Central memory CD8-positive, alpha-beta T cell (primary cell): ENCODE measurements at regions not wholly inside any gene's neighbourhood (a gene's known extent, or its start where the extent isn't known, plus 50 kb on each side); places are given as distances from the start of the nearest gene placed in this dataset.
"Not testable (repeated sequence)": the region's sequence is repeated elsewhere in the genome, so short reads cannot be mapped to it uniquely, and the experiment has no call there.

Experiments
- ATAC-seq: fragments of 150-1000 bp; cut with Tn5 transposase; replicated peaks from 2 replicates; pipeline ENCODE4 v1.10.0; 2022; ENCODE audit warnings: mild to moderate bottlenecking, moderate FRiP score, moderate number of reproducible peaks; ENCODE audit not compliant: poor library complexity, severe bottlenecking; ENCODE audit errors: extremely low read depth
- DNase-seq, 2 donors: peaks; one replicate each; pipeline ENCODE4 v3.0.0; 2021; ENCODE audit warnings: low spot score in 2 of 2
- H3K27ac Mint-ChIP-seq: one replicate; pipeline ENCODE4 v1.8.0; 2022; ENCODE audit warnings: low read depth, mild to moderate bottlenecking, moderate library complexity, mixed read lengths
- H3K27me3 Mint-ChIP-seq: one replicate; pipeline ENCODE4 v1.8.0; 2022; ENCODE audit warnings: mixed read lengths
- H3K36me3 Mint-ChIP-seq: one replicate; pipeline ENCODE4 v1.8.0; 2022; ENCODE audit warnings: mild to moderate bottlenecking, moderate library complexity, mixed read lengths; ENCODE audit not compliant: insufficient read depth
- H3K4me1 Mint-ChIP-seq: one replicate; pipeline ENCODE4 v1.8.0; 2022; ENCODE audit warnings: mixed read lengths
- H3K4me3 Mint-ChIP-seq: one replicate; pipeline ENCODE4 v1.8.0; 2022; ENCODE audit warnings: mild to moderate bottlenecking, moderate library complexity, mixed read lengths
- H3K9me3 Mint-ChIP-seq: one replicate; pipeline ENCODE4 v1.8.0; 2022; ENCODE audit warnings: mixed read lengths

- Mint-ChIP-seq H3K27ac (no peak overlapping the region), H3K27me3 (no peaks in the 10 kb centered on the region), H3K4me3 (no peak overlapping the region), H3K9me3 (peaks cover 21% of the 10 kb centered on the region), H3K36me3 (no peaks in the 10 kb centered on the region), H3K4me1 (no peaks in the 10 kb centered on the region)
- no peak for DNase-seq
- ATAC-seq, result no peak
Measured at GRCh38 chr5:25190521-25191000, 545.8 kb upstream of the CDH10 start.

- Mint-ChIP-seq H3K4me3 (no peak overlapping the region), H3K9me3 (peaks cover 46% of the 10 kb centered on the region), H3K36me3 (no peaks in the 10 kb centered on the region)
Measured at GRCh38 chr5:25181249-25181648, 536.5 kb upstream of the CDH10 start.

GRCh38 chr5:25162616-25163015 lies 517.8 kb upstream of the CDH10 start:
- not testable (repeated sequence) for H3K4me3 Mint-ChIP-seq, H3K4me1 Mint-ChIP-seq, H3K27me3 Mint-ChIP-seq, ATAC-seq, DNase-seq, H3K27ac Mint-ChIP-seq, H3K9me3 Mint-ChIP-seq, H3K36me3 Mint-ChIP-seq

More at GRCh38 chr5:25181249-25181648, 536.5 kb upstream of the CDH10 start:
- H3K27ac Mint-ChIP-seq, result no peak overlapping the region
- DNase-seq (no peak), ATAC-seq (no peak)
- no peaks in the 10 kb centered on the region for H3K4me1 Mint-ChIP-seq
- no peaks in the 10 kb centered on the region for H3K27me3 Mint-ChIP-seq

- H3K36me3 Mint-ChIP-seq, result peaks cover 2% of the 10 kb centered on the region
- no peak for DNase-seq
- no peak overlapping the region for H3K27ac Mint-ChIP-seq
- no peaks in the 10 kb centered on the region for H3K4me1 Mint-ChIP-seq
- H3K9me3 Mint-ChIP-seq, result peaks cover 8% of the 10 kb centered on the region
- ATAC-seq, result no peak
- no peak overlapping the region for H3K4me3 Mint-ChIP-seq
- H3K27me3 Mint-ChIP-seq, result no peaks in the 10 kb centered on the region
Measured at GRCh38 chr5:25160891-25161290, 516.1 kb upstream of the CDH10 start.

- Mint-ChIP-seq H3K4me1 (no peaks in the 10 kb centered on the region), H3K27ac (no peak overlapping the region), H3K36me3 (no peaks in the 10 kb centered on the region), H3K4me3 (no peak overlapping the region), H3K27me3 (no peaks in the 10 kb centered on the region), H3K9me3 (peaks cover 12% of the 10 kb centered on the region)
- no peak for DNase-seq
- no peak for ATAC-seq
Measured at GRCh38 chr5:25150819-25151218, 506.0 kb upstream of the CDH10 start.

GRCh38 chr5:25128606-25129005 lies 483.8 kb upstream of the CDH10 start:
- no peaks in the 10 kb centered on the region for H3K27me3 Mint-ChIP-seq
- H3K36me3 Mint-ChIP-seq, result peaks cover 2% of the 10 kb centered on the region

GRCh38 chr5:25119650-25120049 lies 474.9 kb upstream of the CDH10 start:
- Mint-ChIP-seq H3K36me3 (no peaks in the 10 kb centered on the region), H3K4me3 (no peak overlapping the region), H3K27me3 (no peaks in the 10 kb centered on the region), H3K9me3 (peaks cover 6% of the 10 kb centered on the region), H3K27ac (no peak overlapping the region), H3K4me1 (no peaks in the 10 kb centered on the region)
- no peak for DNase-seq
- ATAC-seq, result no peak

More at GRCh38 chr5:25128606-25129005, 483.8 kb upstream of the CDH10 start:
- DNase-seq, result no peak
- Mint-ChIP-seq H3K4me3 (no peak overlapping the region), H3K9me3 (peaks cover 32% of the 10 kb centered on the region), H3K4me1 (no peaks in the 10 kb centered on the region), H3K27ac (no peak overlapping the region)
- ATAC-seq, result no peak

- Mint-ChIP-seq H3K4me3 (no peak overlapping the region), H3K4me1 (no peaks in the 10 kb centered on the region), H3K36me3 (no peaks in the 10 kb centered on the region), H3K9me3 (peaks cover 26% of the 10 kb centered on the region), H3K27me3 (no peaks in the 10 kb centered on the region), H3K27ac (no peak overlapping the region)
- ATAC-seq, result no peak
- no peak for DNase-seq
Measured at GRCh38 chr5:25107853-25108252, 463.1 kb upstream of the CDH10 start.

GRCh38 chr5:25099538-25099937 lies 454.8 kb upstream of the CDH10 start:
- Mint-ChIP-seq H3K27me3 (no peaks in the 10 kb centered on the region), H3K27ac (no peak overlapping the region), H3K36me3 (no peaks in the 10 kb centered on the region), H3K4me1 (no peaks in the 10 kb centered on the region), H3K9me3 (peaks cover 27% of the 10 kb centered on the region), H3K4me3 (no peak overlapping the region)
- DNase-seq (no peak), ATAC-seq (no peak)

- Mint-ChIP-seq H3K36me3 (no peaks in the 10 kb centered on the region), H3K4me3 (no peak overlapping the region), H3K27ac (no peak overlapping the region), H3K4me1 (no peaks in the 10 kb centered on the region), H3K27me3 (no peaks in the 10 kb centered on the region), H3K9me3 (peaks cover 21% of the 10 kb centered on the region)
- no peak for ATAC-seq
- DNase-seq, result no peak
Measured at GRCh38 chr5:25095261-25095660, 450.5 kb upstream of the CDH10 start.

GRCh38 chr5:25094219-25094618 lies 449.4 kb upstream of the CDH10 start:
- no peaks in the 10 kb centered on the region for H3K4me1 Mint-ChIP-seq
- DNase-seq (no peak), ATAC-seq (no peak)
- no peak overlapping the region for H3K4me3 Mint-ChIP-seq
- peaks cover 20% of the 10 kb centered on the region for H3K9me3 Mint-ChIP-seq
- no peak overlapping the region for H3K27ac Mint-ChIP-seq
- no peaks in the 10 kb centered on the region for H3K27me3 Mint-ChIP-seq
- H3K36me3 Mint-ChIP-seq, result no peaks in the 10 kb centered on the region

GRCh38 chr5:25091921-25092320 lies 447.1 kb upstream of the CDH10 start:
- H3K27ac Mint-ChIP-seq, result no peak overlapping the region
- ATAC-seq (no peak), DNase-seq (no peak)
- H3K9me3 Mint-ChIP-seq, result peaks cover 15% of the 10 kb centered on the region
- no peak overlapping the region for H3K4me3 Mint-ChIP-seq
- no peaks in the 10 kb centered on the region for H3K27me3 Mint-ChIP-seq
- no peaks in the 10 kb centered on the region for H3K36me3 Mint-ChIP-seq
- no peaks in the 10 kb centered on the region for H3K4me1 Mint-ChIP-seq

GRCh38 chr5:25090854-25091253 lies 446.1 kb upstream of the CDH10 start:
- Mint-ChIP-seq H3K4me1 (no peaks in the 10 kb centered on the region), H3K27ac (no peak overlapping the region), H3K36me3 (no peaks in the 10 kb centered on the region), H3K4me3 (no peak overlapping the region), H3K27me3 (no peaks in the 10 kb centered on the region), H3K9me3 (peaks cover 7% of the 10 kb centered on the region)
- ATAC-seq, result no peak
- DNase-seq, result no peak

GRCh38 chr5:25090275-25090674 lies 445.5 kb upstream of the CDH10 start:
- H3K9me3 Mint-ChIP-seq, result peaks cover 13% of the 10 kb centered on the region
- H3K36me3 Mint-ChIP-seq, result no peaks in the 10 kb centered on the region
- H3K4me1 Mint-ChIP-seq, result no peaks in the 10 kb centered on the region
- no peak for ATAC-seq
- no peak for DNase-seq
- H3K27me3 Mint-ChIP-seq, result no peaks in the 10 kb centered on the region
- no peak overlapping the region for H3K4me3 Mint-ChIP-seq
- H3K27ac Mint-ChIP-seq, result no peak overlapping the region
